B cell (primary cell): ENCODE measurements at regions not wholly inside any gene's neighbourhood (a gene's known extent, or its start where the extent isn't known, plus 50 kb on each side); places are given as distances from the start of the nearest gene placed in this dataset.

Source experiments
- CTCF ChIP-seq: fragments of 200-600 bp; IDR thresholded peaks from one replicate; pipeline ENCODE4 v1.8.0; 2022; ENCODE audit warnings: antibody characterized with exemption, mild to moderate bottlenecking
- EZH2 ChIP-seq: IDR thresholded peaks from 2 replicates; pipeline ENCODE4 v1.6.1; 2012; ENCODE audit warnings: borderline replicate concordance, low read depth, mild to moderate bottlenecking, moderate library complexity, low read length; ENCODE audit not compliant: insufficient read depth, poor library complexity, severe bottlenecking

- TF ChIP-seq CTCF (no peak), EZH2 (no peak)
These were observed 86.3 kb upstream of the CNIH3 start for GRCh38 chr1:224529844-224530243.
